ENCODE measurements at regions not wholly inside any gene's neighbourhood (a gene's known extent, or its start where the extent isn't known, plus 50 kb on each side); places are given as distances from the start of the nearest gene placed in this dataset.

- 74 to 76% methylated on average over 3 of the region's 3 CpGs for WGBS, 2 donors
- intact Hi-C loops (cut with DNase I; ENCODE audit: low total_unique reads): no loop called here
These were observed 67.8 kb upstream of the ACYP2 start for GRCh38 chr2:54047658-54048057.

GRCh38 chr2:54047091-54047490 is 68.3 kb upstream of the ACYP2 start:
- no peak for TF ChIP-seq POLR2A (IDR thresholded peaks at IDR 0.05)
- TF ChIP-seq CTCF (IDR thresholded peaks at IDR 0.05): no peak
- H3K4me3 ChIP-seq: no peak overlapping the region
- H3K4me1 ChIP-seq: no peaks in the 10 kb centered on the region
- DNase-seq: no peak
- no peaks in the 10 kb centered on the region for H3K36me3 ChIP-seq (ENCODE audit: low read depth, missing control alignments)
- H3K9me3 ChIP-seq: no peaks in the 10 kb centered on the region
- no peak overlapping the region for H3K27ac ChIP-seq
- WGBS, 2 donors: 96 to 98% methylated on average over 4 of the region's 4 CpGs
- intact Hi-C loops (cut with DNase I; ENCODE audit: low total_unique reads): no loop called here
- H3K27me3 ChIP-seq: no peaks in the 10 kb centered on the region

More at GRCh38 chr2:54047658-54048057, 67.8 kb upstream of the ACYP2 start:
- Histone ChIP-seq H3K27me3 (no peaks in the 10 kb centered on the region), H3K4me1 (no peaks in the 10 kb centered on the region), H3K36me3 (ENCODE audit: low read depth, missing control alignments) (no peaks in the 10 kb centered on the region), H3K9me3 (no peaks in the 10 kb centered on the region), H3K27ac (no peak overlapping the region), H3K4me3 (no peak overlapping the region)
- no peak for TF ChIP-seq CTCF (IDR thresholded peaks at IDR 0.05)
- TF ChIP-seq POLR2A (IDR thresholded peaks at IDR 0.05): no peak
- no peak for DNase-seq

GRCh38 chr2:54042897-54043620 is 72.3 kb upstream of the PSME4 start:
- Histone ChIP-seq H3K9me3 (no peaks in the 10 kb centered on the region), H3K4me1 (peaks cover 2% of the 10 kb centered on the region), H3K36me3 (ENCODE audit: low read depth, missing control alignments) (no peaks in the 10 kb centered on the region), H3K27ac (no peak overlapping the region), H3K27me3 (no peaks in the 10 kb centered on the region), H3K4me3 (no peak overlapping the region)
- TF ChIP-seq CTCF (IDR thresholded peaks at IDR 0.05) (no peak), POLR2A (IDR thresholded peaks at IDR 0.05) (no peak)
- whole genome bisulfite sequencing, 2 donors: 79 to 82% methylated on average over 2 of the region's 2 CpGs
- DNase-seq: no peak
- intact Hi-C loops (cut with DNase I; ENCODE audit: low total_unique reads): no loop called here

- DNase-seq: no peak
- no peak for TF ChIP-seq CTCF (IDR thresholded peaks at IDR 0.05)
- no peak for TF ChIP-seq POLR2A (IDR thresholded peaks at IDR 0.05)
- Histone ChIP-seq H3K9me3 (no peaks in the 10 kb centered on the region), H3K4me3 (no peak overlapping the region), H3K36me3 (ENCODE audit: low read depth, missing control alignments) (no peaks in the 10 kb centered on the region), H3K4me1 (peaks cover 5% of the 10 kb centered on the region), H3K27ac (no peak overlapping the region), H3K27me3 (no peaks in the 10 kb centered on the region)
- intact Hi-C loops (cut with DNase I; ENCODE audit: low total_unique reads): no loop called here
- WGBS, 2 donors: 50 to 55% methylated on average over 2 of the region's 2 CpGs
These were observed 71.5 kb upstream of the PSME4 start for GRCh38 chr2:54042341-54042740.

- Histone ChIP-seq H3K27ac (no peak overlapping the region), H3K27me3 (no peaks in the 10 kb centered on the region), H3K4me1 (peaks cover 5% of the 10 kb centered on the region), H3K4me3 (no peak overlapping the region), H3K36me3 (ENCODE audit: low read depth, missing control alignments) (no peaks in the 10 kb centered on the region), H3K9me3 (no peaks in the 10 kb centered on the region)
- TF ChIP-seq CTCF (IDR thresholded peaks at IDR 0.05) (no peak), POLR2A (IDR thresholded peaks at IDR 0.05) (no peak)
- 82 to 93% methylated on average over 4 of the region's 4 CpGs for WGBS, 2 donors
- DNase-seq: no peak
- intact Hi-C loops (cut with DNase I; ENCODE audit: low total_unique reads): no loop called here
These were observed 70.3 kb upstream of the PSME4 start for GRCh38 chr2:54041135-54041534.
